NCI-H524 (cell line): ENCODE measurements at regions not wholly inside any gene's neighbourhood (a gene's known extent, or its start where the extent isn't known, plus 50 kb on each side); places are given as distances from the start of the nearest gene placed in this dataset.

Source experiments
- DNase-seq, 2 experiments: peaks; one replicate each; lab custom pipeline; 2025; lab: John Stamatoyannopoulos, UW

DNA sequence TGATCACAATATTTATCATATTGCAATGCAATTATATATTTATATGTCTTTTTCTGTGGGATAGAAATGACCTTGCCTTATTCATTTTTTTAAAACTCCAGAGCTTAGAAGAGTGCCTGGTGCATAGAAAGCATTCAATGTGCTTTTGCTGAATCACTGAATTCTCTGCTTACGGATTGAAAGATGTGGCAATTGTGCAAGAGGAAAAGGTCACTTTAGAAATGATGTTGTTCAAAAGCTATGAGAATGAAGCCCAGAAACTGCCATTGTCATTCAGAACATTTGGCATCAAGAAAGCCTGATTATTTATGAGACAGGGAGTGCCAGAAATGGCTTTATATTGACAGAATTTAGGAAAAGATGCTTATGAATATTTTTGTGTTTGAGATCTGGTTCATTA is 678.6 kb upstream of the CDH2 start:
- no peak for DNase-seq

DNA sequence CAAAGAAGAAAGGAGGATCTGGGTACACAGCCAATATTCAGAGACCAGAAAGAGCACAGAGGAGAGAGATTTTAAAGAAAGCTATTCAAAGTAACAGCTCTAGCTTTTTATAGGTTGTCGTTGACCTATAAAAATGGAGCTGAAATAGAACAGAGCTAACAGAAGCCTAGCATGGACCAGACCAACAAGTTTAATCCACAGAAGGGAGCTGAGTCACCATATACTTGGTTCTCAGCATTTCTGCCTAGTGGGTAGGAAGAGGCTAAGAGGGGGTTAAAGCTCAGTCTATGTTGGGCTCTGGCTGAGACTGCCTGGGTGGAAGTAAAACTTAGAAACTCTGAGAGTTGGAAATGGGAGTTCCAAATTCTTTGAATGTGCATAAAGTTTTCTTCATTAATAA is 678.0 kb upstream of the CDH2 start:
- no peak for DNase-seq

DNA sequence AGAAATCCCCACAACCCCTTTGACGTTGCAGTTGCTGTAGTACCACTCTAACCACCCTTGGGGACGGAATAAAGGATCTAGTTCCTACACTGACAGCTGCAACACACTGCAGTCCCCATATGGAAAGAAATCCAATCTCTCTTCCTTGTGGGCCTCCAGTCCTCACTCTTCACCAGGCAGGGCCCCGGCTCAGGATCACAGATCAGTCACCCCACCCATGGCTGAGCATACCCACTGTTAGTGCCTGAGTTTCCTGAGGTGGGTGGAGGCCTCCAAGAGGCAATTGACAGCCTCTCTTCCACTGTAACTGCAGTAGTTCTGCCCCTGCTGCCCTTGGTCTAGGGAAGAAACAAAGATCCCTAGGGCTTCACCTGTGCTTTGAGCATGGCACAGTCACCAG is 670.0 kb upstream of the CDH2 start:
- DNase-seq, result peak; percentile 74 to 91

DNA sequence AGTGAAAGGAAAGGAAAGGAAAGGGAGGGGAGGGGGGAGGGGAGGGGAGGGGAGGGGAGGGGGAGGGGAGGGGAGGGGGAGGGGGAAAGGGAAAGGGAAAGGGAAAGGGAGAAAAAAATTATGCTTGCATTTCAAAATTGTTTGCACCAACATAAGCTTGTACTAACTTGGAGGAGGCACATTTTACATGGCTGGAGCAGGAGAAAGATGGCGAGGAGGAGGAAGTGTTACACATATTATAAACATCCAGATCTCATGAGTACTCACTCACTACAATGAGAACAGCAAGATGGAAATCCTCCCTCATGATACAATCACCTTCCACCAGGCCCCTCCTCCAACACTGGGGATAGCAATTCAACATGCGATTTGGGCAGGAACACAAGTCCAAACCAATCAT is 660.2 kb upstream of the CDH2 start:
- DNase-seq, result no peak

DNA sequence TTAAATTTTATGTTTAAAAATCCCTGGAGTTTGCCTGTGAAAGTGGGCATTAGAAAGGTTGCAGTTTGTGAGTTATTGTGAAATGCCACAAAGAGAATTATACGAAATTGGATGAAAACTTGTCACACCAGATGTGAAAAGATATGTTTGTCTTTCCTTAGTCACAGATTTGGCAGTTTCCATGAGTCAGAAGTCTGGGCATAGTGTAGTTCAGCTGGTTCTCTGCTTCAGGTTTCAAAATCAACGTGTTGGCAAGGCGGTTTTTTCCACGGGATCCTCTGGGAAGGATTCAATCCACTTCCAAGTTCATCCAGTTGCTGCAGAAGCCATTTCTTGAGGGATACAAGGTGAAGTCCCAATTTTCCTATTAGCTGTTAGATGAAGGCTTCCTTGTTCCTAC is 658.0 kb upstream of the CDH2 start:
- DNase-seq, result no peak

DNA sequence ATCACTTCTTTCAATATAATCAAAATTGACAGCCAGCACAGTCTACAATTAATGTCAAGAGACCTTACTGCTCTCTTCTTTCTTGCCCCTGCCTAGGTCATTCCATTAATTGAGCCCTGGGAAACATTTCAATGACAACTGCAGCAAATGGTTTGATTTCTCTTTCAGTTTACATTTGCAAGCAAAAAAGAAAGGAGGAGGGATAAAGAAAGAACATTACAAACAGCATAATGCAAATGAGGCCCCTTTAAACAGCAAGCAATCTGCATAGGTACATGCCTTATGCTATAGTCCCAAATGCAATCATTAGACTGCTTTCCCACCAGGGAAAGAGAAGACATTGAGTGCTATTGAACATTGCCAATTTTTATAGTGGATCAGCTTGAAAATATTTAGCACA is 655.0 kb upstream of the CDH2 start:
- DNase-seq, result no peak

DNA sequence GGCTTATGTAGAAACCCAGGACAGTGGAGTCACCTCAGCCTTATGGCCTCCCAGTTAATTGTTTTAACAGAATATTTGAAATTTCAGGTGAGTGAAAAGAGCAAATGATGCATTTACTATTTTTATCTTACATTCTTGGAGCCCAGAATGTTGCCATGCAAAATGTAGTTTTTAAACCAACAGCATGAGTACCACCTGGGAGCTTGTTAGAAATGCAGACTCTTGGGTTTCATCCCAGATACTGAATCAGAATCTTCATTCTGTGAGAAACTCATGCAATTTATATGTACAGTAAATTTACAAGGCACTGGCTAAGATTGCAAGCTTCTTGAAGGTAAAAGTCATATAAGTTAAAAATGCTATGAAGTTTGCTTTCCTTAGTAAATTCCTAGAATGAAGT is 654.5 kb upstream of the CDH2 start:
- DNase-seq, result no peak

DNA sequence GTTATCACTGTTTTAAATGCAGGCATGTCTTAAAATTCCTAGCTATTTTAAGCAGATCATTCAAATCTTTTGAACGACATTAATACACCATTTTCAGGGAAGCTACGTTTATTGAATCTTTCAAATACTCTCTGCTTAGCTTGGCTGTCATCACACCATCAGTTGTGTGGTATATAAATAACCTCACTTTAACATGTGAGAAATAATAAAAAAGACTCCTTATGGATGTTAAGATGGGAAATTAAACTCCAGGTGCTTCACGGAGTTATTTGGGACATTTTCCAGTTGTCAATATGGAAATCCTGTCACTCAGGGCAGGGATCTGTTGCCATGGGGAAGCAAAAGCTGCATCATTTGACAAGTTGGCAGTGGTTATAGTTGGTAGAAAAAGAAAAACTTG is 649.2 kb upstream of the CDH2 start:
- DNase-seq, result no peak

DNA sequence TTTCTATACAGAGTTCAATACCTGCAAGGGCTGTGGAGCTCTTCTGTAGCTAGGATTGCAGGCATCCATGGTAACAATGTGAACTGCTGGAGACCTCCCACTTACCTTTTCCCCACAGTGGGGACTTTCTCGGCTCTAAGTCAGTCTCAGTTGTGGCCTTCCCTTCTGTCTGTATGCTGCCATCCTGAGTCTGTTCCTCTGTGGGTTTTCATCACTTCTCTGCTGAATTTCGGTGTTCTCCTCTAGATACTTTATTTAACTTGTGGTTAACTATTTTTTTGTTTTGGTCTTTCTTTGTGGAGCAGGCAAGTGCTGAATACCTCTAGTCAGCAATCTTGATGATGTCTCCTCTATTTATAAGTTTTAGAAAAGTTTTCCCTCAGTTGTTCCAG is 647.2 kb upstream of the CDH2 start:
- DNase-seq, result no peak

DNA sequence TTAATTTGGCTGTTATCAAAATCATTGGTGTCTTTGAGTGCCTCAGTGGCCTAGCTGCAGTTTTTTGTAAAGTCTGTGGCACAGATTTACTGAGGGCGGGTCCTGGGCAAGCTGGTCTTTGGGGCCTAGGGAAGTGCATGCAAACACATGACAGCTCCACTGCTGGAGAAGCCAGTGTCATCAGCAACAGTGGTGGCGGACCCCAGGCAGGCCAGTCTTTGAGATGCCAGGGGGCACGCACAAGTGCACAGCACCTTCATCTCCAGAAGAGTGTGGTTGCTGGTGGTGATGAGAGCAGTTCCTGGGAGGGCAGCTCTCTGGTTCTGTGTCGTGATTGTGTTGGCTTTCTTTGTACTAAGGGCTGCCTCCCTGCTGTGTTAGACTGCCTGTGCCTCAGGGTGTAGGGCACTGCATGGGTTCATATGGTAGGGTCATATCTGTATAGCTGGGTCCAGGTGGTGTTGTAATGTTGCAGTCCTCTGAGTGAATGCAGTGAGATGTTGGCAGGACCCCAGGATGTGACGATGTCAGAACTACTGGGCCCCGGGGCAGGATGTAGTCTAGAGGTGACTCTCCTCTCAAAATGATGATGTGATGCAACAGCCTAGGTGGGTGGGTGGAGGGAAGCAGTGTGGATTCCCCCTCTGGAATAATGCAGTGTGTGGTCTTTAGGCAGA is 646.7 kb upstream of the CDH2 start:
- DNase-seq, result no peak

DNA sequence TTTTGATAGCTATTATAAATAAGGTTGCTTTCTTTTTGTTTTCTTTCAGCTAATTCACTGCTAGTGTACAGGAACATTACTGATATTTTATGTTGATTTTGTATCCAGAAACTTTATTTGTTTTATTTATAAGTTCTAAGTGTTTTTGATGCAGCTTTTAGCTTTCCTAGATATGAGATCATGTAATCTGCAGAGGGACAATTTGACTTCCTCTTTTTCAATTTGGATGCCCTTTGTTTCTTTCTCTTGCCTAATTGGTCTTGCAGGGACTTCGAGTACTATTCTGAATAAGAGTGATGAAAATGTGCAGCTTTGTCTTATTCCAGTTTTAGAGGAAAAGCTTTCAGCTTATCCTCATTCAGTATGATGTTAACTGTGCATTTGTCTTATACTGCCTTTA is 643.4 kb upstream of the CDH2 start:
- no peak for DNase-seq

DNA sequence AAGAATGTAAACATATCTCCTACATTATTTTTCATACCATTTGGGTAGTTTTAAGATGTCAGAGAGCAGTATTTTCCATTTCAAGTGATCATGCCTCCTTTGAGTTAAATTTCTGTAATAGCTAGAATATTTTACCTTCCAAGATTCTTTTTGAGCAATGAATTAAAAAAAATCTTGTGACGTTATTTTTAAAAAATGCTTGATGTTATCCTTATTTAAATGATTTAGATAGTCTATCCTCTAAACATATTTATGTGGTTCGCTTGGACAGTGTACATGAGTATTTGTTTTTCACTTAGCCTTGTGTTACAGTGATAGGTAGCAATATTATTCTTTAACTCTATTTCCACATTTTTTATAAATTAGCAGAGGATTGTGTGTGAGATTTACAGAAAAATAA is 639.2 kb upstream of the CDH2 start:
- DNase-seq, result no peak

DNA sequence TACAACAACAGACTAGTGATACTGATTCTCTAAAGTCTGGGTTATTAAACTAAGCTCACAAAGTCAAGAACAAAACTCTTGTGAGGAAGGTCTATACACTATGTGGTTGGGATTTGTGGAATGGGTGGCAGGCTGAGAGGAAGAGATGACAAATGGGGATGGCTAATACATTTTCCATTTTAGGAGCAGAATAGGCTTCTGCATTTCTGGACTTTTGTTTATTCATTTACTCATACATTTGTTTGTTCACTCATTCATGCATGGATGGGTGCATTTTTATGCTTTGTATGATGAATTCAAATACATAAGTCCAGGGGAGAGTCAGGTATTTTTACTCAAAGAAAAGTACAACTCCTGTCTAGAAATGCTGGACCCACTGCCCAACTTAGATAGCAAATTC is 637.4 kb upstream of the CDH2 start:
- DNase-seq, result no peak

DNA sequence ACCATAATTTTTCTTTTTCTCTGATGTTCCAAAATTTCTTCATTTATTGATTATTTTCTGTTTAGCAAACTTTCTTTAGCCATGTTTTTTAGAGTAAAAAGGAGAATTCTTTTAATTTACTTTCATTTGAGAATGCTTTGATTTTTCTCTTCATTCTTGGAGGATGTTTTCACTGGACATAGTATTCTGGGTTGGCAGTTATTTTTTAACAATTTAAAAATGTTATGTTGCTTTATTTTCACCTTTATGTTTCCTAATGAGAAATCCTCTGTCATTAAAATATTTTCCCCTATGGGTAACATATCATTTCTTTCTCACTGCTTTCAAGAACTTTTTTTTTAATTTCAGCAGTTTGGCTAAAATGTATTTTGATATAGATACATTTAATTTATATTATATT is 631.4 kb upstream of the CDH2 start:
- no peak for DNase-seq

DNA sequence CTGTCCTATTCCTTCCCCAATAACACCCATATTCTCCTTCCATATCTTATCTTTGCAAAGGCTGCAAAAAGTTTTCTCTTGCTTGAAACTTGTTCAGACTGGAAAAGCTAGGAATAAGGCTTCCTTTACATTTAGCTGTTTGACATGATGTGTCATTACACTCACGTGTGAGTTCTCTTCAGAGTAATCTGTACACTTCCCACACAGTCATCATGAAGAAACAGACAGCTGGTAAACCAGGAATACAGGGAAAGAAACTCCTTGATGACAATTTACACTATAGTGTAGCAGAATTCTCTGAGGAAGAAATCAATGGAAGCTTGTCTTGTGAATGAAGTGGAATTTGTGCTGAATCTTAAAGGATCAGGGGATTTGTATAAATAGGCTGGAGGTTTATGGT is 628.6 kb upstream of the CDH2 start:
- DNase-seq, result no peak

DNA sequence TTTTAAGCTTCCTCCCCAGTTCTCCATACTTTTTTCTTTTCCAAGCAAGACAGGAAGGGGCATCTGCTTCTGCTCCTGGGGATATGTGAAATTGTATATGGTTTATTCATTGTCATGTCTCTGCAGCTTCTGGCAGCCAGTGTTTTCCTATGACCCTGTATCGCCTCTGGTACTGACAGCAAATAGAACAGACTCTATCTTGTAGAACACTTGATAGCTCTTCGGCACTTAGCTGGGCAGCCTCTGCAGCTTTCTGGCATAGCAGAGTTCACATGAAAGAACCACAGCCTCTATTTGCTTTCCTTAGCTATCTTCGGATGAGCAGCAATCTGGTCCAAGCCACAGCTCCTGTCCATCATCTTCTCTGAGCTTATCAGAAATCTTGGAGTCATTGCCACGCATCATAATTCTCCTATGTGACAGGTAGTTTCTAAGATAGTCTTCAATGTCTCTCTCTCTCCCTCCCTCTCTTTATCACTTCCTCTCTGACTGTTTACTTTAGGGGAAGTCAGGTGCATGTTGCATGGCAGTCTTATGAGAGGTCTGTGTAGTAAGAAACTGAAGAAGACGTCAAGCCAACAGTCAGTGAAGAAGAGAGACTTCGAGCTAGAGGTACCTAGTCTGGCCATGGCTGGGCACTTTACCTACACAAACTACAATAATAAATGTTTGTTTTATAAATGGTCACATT is 627.7 kb upstream of the CDH2 start:
- no peak for DNase-seq

DNA sequence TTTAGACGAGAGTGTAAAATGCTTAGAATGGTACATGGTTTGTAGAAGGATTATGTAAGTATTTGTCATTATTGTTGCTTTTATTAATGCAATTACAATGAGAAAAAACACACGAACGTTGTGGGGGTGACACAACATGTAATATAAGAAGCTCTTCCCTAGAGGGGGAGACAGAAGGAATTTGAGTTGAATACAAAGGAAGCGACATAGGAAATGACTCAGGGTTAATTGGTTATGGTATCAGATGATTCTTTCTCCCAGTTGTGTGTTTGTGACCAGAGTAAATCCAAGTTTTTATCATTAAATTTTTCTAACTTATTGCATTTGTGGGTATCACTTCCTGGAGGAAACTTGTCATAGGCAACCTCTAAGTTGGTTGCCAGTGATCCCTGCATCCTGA is 625.6 kb upstream of the CDH2 start:
- DNase-seq, result no peak

DNA sequence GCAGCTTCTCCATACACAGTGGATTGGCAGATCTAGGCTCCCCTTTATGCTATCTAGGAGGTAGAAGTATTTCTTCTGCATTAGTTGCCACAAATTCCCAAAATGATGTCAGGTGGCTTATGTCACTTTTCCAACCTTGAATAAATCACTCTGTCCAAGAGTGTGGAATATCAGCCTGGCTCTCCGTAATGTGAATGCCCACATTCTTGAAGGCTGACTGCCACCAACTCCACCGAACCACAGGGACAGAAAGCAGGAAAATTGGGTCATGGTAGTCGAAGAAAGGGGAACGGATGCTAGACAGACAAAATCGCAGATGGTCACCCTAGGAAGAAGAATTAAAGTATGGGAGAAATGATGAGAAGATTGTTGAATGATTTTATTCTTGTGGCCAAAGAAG is 624.9 kb upstream of the CDH2 start:
- no peak for DNase-seq

DNA sequence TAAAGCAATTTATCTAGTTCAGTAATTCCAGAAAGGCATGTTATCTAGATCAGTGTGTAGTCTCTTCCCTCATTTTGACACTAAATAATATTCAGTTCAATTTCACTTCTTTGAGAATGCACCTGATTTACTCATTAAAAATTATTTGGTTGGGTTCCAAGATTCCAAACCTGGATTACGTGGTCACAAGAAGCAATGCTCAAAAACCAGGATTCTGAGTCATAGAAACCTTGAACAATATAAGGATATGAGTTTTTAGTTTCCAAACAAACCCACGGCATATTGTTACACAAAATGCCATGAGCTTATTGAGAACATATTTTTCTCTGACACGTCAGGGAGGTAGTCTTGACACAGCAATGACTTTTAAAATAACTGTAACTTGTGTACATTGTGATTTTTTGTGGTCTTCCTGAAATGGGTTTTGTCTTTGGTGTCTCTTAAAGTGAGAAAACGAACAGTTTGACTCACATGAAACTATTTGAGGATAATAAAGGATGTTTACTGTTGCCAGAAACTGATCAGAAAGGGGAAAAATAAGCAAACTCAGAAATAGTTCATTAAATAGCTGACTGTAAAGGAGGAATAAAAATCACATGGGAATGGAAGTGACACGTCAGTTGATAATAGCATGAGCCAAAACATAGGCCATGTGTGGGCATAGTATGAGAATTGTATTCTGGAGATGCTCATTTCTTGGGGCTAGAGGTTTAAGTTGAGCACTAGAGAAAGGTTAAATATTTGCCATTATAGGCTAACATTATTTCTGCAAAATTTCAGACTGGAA is 617.7 kb upstream of the CDH2 start:
- DNase-seq, result no peak

DNA sequence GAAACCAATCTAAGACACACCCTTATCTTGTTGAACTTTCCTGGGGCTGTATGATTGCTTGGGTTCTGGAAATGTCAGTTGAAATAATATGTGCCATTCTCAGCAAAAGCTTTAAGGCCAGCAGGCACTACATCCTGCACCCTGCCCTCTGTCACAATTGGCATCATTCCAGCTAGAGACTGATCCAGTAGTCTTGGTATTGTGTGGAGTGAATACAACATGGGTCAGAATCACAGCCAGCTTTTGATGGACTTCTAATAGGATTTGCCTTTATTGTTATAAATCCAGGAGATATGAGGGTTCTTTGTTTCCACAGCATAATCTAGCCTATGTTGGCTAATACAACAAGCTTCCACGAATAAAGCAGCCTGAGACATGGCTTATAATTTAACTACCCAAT is 617.0 kb upstream of the CDH2 start:
- DNase-seq, result peak in 1 of 2 experiments; percentile 38

DNA sequence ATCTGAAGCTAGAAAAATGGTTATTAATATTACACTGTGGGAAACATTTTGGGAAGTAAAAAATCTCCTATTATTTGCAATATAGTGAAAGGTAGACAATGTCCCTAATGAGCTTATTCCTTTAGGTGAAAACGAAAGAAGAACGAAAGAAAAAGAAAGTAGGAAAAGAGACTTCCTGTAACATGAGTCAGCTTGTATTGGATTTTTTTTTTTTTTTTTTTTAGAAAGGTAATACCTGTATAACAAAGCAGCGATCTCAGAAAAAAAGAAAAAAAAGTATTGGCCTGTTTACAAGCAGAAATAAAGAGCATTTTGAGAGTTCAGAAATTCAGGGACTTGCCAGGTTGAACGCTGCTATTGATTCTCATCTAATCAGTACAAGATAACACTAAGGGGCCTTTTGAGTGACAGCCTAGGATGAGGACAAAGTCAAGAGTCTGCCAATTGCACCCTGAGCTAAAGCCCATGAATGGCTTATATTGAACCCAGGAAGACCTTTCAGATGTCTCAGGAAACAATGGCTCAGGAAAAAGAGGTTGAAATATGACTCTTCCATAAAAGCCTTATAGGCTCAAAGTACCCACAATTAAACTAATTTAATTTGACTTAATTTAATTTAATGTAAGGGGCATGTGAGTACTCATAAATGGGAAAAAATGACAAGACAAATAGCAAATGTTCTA is 615.6 kb upstream of the CDH2 start:
- no peak for DNase-seq

DNA sequence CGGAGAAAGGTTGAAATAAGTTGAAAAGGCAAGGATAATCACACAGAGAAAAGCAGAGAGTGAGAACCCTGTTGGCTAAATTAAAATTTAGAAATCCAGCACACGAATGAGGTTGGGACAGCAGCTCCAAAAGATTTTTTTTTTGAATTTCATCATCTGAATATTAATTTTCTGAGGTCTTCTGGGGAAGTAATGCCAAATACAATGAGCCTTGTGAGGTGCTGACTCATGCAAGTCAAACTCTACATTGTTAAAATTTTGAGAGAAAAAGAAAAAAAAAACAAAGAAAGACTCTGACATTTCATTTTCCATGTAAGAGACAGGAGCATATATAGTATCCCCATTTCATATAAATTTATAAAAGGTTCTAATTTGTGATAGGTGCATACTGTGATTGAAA is 614.2 kb upstream of the CDH2 start:
- no peak for DNase-seq

DNA sequence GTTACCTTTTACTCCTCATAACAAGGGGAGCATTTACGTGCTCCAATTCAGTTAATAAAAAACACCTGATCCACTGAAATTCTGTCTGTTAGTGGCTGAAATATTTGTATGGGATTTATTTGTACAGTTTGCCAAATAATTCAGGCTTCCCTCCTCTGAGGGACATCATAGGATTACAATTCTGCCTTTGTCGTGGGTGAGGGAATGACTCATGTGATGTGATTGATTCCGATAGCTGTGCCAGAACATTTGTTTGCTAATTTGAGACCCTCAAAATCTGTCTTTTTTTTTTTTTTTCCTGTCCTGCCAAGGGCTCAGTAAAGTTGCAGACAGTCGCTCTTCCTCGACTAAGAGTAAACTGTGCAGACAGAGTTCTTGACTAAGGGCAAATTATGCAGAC is 612.6 kb upstream of the CDH2 start:
- no peak for DNase-seq
